Astrocyte (in vitro differentiated cells and primary cell): ENCODE measurements at regions not wholly inside any gene's neighbourhood (a gene's known extent, or its start where the extent isn't known, plus 50 kb on each side); places are given as distances from the start of the nearest gene placed in this dataset.

Experiments
- EZH2 ChIP-seq: IDR thresholded peaks from 2 replicates; pipeline ENCODE4 v1.6.1; 2012; ENCODE audit warnings: mild to moderate bottlenecking, low read length, inconsistent platforms; ENCODE audit not compliant: insufficient read depth
- TF ChIP-seq, protein P1 (sequence below): IDR thresholded peaks from 2 replicates; pipeline ENCODE4 v1.5.1; 2011; ENCODE audit warnings: low read depth, mild to moderate bottlenecking, inconsistent platforms, low read length, moderate library complexity; ENCODE audit not compliant: insufficient read depth

DNA sequence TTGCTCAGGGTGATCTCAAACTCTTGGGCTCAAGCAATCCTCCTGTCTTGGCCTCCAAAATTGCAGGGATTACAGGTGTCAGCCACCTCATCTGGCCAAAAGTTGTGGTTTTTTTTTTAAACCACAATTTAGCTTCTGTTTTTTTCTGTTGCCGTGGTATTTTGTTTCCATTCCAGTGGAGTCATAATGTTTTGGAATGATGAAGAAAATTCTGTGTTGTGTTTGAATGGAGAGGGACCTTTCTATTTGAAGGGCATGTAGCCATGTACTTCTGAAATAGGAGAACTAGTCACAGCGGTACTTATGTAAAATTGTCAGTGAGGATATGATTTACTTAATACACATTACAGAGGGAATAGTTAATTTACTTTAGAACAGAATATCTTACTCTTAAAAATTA is 201.3 kb downstream of the ARL4A start:
- TF ChIP-seq, protein P1, sequence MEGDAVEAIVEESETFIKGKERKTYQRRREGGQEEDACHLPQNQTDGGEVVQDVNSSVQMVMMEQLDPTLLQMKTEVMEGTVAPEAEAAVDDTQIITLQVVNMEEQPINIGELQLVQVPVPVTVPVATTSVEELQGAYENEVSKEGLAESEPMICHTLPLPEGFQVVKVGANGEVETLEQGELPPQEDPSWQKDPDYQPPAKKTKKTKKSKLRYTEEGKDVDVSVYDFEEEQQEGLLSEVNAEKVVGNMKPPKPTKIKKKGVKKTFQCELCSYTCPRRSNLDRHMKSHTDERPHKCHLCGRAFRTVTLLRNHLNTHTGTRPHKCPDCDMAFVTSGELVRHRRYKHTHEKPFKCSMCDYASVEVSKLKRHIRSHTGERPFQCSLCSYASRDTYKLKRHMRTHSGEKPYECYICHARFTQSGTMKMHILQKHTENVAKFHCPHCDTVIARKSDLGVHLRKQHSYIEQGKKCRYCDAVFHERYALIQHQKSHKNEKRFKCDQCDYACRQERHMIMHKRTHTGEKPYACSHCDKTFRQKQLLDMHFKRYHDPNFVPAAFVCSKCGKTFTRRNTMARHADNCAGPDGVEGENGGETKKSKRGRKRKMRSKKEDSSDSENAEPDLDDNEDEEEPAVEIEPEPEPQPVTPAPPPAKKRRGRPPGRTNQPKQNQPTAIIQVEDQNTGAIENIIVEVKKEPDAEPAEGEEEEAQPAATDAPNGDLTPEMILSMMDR: no peak
- TF ChIP-seq EZH2: no peak
